ENCODE measurements at regions not wholly inside any gene's neighbourhood (a gene's known extent, or its start where the extent isn't known, plus 50 kb on each side); places are given as distances from the start of the nearest gene placed in this dataset.

GRCh38 chr15:69577397-69577796 lies 124.8 kb downstream of the RPLP1 start:
- H3K36me3 ChIP-seq, result no peaks in the 10 kb centered on the region
- no peak for DNase-seq (ENCODE audit: extremely low spot score in 2 of 2)
- TF ChIP-seq POLR2A (IDR thresholded peaks at IDR 0.05) (no peak), POLR2AphosphoS5 (IDR thresholded peaks at IDR 0.05; ENCODE audit: insufficient read depth in 1 of 2, low read depth in 1 of 2) (no peak), CTCF (IDR thresholded peaks at IDR 0.05) (no peak)
- H3K4me1 ChIP-seq, result peaks cover 10% of the 10 kb centered on the region
- H3K9me3 ChIP-seq, result no peaks in the 10 kb centered on the region
- no peak overlapping the region for H3K4me3 ChIP-seq
- H3K27me3 ChIP-seq, result no peaks in the 10 kb centered on the region
- intact Hi-C loops (cut with DNase I), result no loop called here
- no peak overlapping the region for H3K27ac ChIP-seq

GRCh38 chr15:69578252-69578651 lies 125.6 kb downstream of the RPLP1 start:
- no peaks in the 10 kb centered on the region for H3K36me3 ChIP-seq
- DNase-seq (ENCODE audit: extremely low spot score in 2 of 2), result no peak
- peaks cover 10% of the 10 kb centered on the region for H3K4me1 ChIP-seq
- no peaks in the 10 kb centered on the region for H3K27me3 ChIP-seq
- intact Hi-C loops (cut with DNase I), result no loop called here
- H3K27ac ChIP-seq, result no peak overlapping the region
- TF ChIP-seq CTCF (IDR thresholded peaks at IDR 0.05) (no peak), POLR2A (IDR thresholded peaks at IDR 0.05) (no peak), POLR2AphosphoS5 (IDR thresholded peaks at IDR 0.05; ENCODE audit: insufficient read depth in 1 of 2, low read depth in 1 of 2) (no peak)
- H3K4me3 ChIP-seq, result no peak overlapping the region
- no peaks in the 10 kb centered on the region for H3K9me3 ChIP-seq

GRCh38 chr15:69578787-69579583 lies 126.4 kb downstream of the RPLP1 start:
- Histone ChIP-seq H3K9me3 (no peaks in the 10 kb centered on the region), H3K27me3 (no peaks in the 10 kb centered on the region), H3K4me1 (peaks cover 10% of the 10 kb centered on the region), H3K27ac (no peak overlapping the region), H3K4me3 (no peak overlapping the region), H3K36me3 (no peaks in the 10 kb centered on the region)
- TF ChIP-seq POLR2AphosphoS5 (IDR thresholded peaks at IDR 0.05; ENCODE audit: insufficient read depth in 1 of 2, low read depth in 1 of 2) (no peak), CTCF (IDR thresholded peaks at IDR 0.05) (no peak), POLR2A (IDR thresholded peaks at IDR 0.05) (no peak)
- DNase-seq (ENCODE audit: extremely low spot score in 2 of 2), result no peak
- intact Hi-C loops (cut with DNase I), result no loop called here

- Histone ChIP-seq H3K36me3 (no peaks in the 10 kb centered on the region), H3K9me3 (no peaks in the 10 kb centered on the region), H3K27me3 (no peaks in the 10 kb centered on the region), H3K27ac (no peak overlapping the region), H3K4me3 (no peak overlapping the region), H3K4me1 (peaks cover 10% of the 10 kb centered on the region)
- no peak for DNase-seq (ENCODE audit: extremely low spot score in 2 of 2)
- no peak for TF ChIP-seq POLR2A (IDR thresholded peaks at IDR 0.05)
- no peak for TF ChIP-seq POLR2AphosphoS5 (IDR thresholded peaks at IDR 0.05; ENCODE audit: insufficient read depth in 1 of 2, low read depth in 1 of 2)
- TF ChIP-seq CTCF (IDR thresholded peaks at IDR 0.05), result no peak
- intact Hi-C loops (cut with DNase I), result no loop called here
Observed at GRCh38 chr15:69579950-69580618, 127.5 kb downstream of the RPLP1 start.

- no peak for TF ChIP-seq CTCF (IDR thresholded peaks at IDR 0.05)
- intact Hi-C loops (cut with DNase I), result no loop called here
- Histone ChIP-seq H3K4me1 (peaks cover 10% of the 10 kb centered on the region), H3K9me3 (no peaks in the 10 kb centered on the region), H3K27ac (no peak overlapping the region), H3K4me3 (no peak overlapping the region), H3K27me3 (no peaks in the 10 kb centered on the region), H3K36me3 (no peaks in the 10 kb centered on the region)
- no peak for DNase-seq (ENCODE audit: extremely low spot score in 2 of 2)
Observed at GRCh38 chr15:69583626-69584025, 131.0 kb downstream of the RPLP1 start.

Data from vagina (tissue), 2 donors.